HG03457 (cell line): ENCODE measurements at regions not wholly inside any gene's neighbourhood (a gene's known extent, or its start where the extent isn't known, plus 50 kb on each side); places are given as distances from the start of the nearest gene placed in this dataset.
"Not testable (repeated sequence)": the region's sequence is repeated elsewhere in the genome, so short reads cannot be mapped to it uniquely, and the experiment has no call there.

Source experiments
- ATAC-seq: cut with Tn5 transposase; IDR thresholded peaks from one replicate; pipeline ENCODE4 v1.9.1; 2021; ENCODE audit warnings: moderate number of reproducible peaks; ENCODE audit not compliant: unreplicated experiment

GRCh38 chr6:20263059-20263458, 50.8 kb upstream of the MBOAT1 start:
- no peak for ATAC-seq

- no peak for ATAC-seq
Observed at GRCh38 chr6:20265842-20266241, 53.6 kb upstream of the MBOAT1 start.

GRCh38 chr6:20266851-20267608, 54.8 kb upstream of the MBOAT1 start:
- ATAC-seq, result no peak

GRCh38 chr6:20269181-20269580, 56.9 kb upstream of the MBOAT1 start:
- no peak for ATAC-seq

GRCh38 chr6:20271818-20272217, 59.5 kb upstream of the MBOAT1 start:
- no peak for ATAC-seq

- ATAC-seq, result no peak
Observed at GRCh38 chr6:20274137-20274536, 61.9 kb upstream of the MBOAT1 start.

GRCh38 chr6:20275837-20276236, 63.6 kb upstream of the MBOAT1 start:
- not testable (repeated sequence) for ATAC-seq

GRCh38 chr6:20277724-20278123, 65.5 kb upstream of the MBOAT1 start:
- not testable (repeated sequence) for ATAC-seq

- ATAC-seq, result no peak
Observed at GRCh38 chr6:20279051-20279450, 66.8 kb upstream of the MBOAT1 start.

- ATAC-seq, result no peak
Observed at GRCh38 chr6:20279608-20280287, 67.5 kb upstream of the MBOAT1 start.

- ATAC-seq, result no peak
Observed at GRCh38 chr6:20280288-20280621, 68.0 kb upstream of the MBOAT1 start.

GRCh38 chr6:20284672-20285071, 72.4 kb upstream of the MBOAT1 start:
- ATAC-seq, result no peak

- ATAC-seq, result no peak
Observed at GRCh38 chr6:20286968-20287565, 74.8 kb upstream of the MBOAT1 start.

GRCh38 chr6:20291764-20292580, 79.7 kb upstream of the MBOAT1 start:
- ATAC-seq, result peak; percentile 86

- no peak for ATAC-seq
Observed at GRCh38 chr6:20292905-20293304, 80.6 kb upstream of the MBOAT1 start.

GRCh38 chr6:20301256-20301655, 89.0 kb upstream of the MBOAT1 start:
- no peak for ATAC-seq

- no peak for ATAC-seq
Observed at GRCh38 chr6:20302168-20302567, 89.9 kb upstream of the MBOAT1 start.

- no peak for ATAC-seq
Observed at GRCh38 chr6:20302702-20303251, 90.5 kb upstream of the MBOAT1 start.

GRCh38 chr6:20306491-20306890, 94.2 kb upstream of the MBOAT1 start:
- ATAC-seq, result no peak

- no peak for ATAC-seq
Observed at GRCh38 chr6:20309186-20309585, 92.5 kb upstream of the E2F3 start.

GRCh38 chr6:20310185-20310584, 91.5 kb upstream of the E2F3 start:
- ATAC-seq, result no peak
